ENCODE measurements at regions not wholly inside any gene's neighbourhood (a gene's known extent, or its start where the extent isn't known, plus 50 kb on each side); places are given as distances from the start of the nearest gene placed in this dataset.

GRCh38 chr13:89856512-89856911 is 1491.0 kb upstream of the MIR17HG start:
- intact Hi-C loops (cut with DNase I): no loop called here
- H3K9me3 ChIP-seq: no peaks in the 10 kb centered on the region
- 82 to 88% methylated on average over 4 of the region's 4 CpGs for WGBS, 2 donors
- no peak for DNase-seq
- TF ChIP-seq POLR2A (IDR thresholded peaks at IDR 0.05): no peak
- TF ChIP-seq CTCF (IDR thresholded peaks at IDR 0.05): no peak
- H3K4me1 ChIP-seq: no peaks in the 10 kb centered on the region
- no peak overlapping the region for H3K4me3 ChIP-seq (replicated peaks in 1 of 3)
- H3K27ac ChIP-seq: no peak overlapping the region
- H3K36me3 ChIP-seq: no peaks in the 10 kb centered on the region
- no peaks in the 10 kb centered on the region for H3K27me3 ChIP-seq

DNA sequence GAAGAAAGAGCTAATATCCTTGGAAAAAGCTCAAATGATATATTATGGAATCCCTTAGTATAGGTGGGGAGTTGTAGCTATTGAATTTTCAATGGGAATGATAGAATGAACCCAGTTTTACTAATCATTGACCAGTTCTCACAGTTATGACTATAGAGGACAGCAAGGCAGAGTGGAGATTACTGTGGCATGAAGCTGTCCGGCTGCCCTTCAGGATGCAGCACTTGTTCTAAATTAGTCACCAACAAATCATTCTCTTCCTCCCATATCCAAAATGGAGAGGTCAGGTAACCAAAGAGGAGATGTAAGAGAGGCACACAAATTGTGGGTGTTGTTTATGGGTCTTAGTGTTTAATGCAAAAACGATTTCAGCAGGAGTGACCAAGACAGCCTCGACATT is 1490.0 kb upstream of the MIR17HG start:
- intact Hi-C loops (cut with DNase I): no loop called here
- Histone ChIP-seq H3K27ac (no peak overlapping the region), H3K9me3 (no peaks in the 10 kb centered on the region), H3K4me1 (no peaks in the 10 kb centered on the region), H3K27me3 (no peaks in the 10 kb centered on the region), H3K4me3 (replicated peaks in 1 of 3) (no peak overlapping the region), H3K36me3 (no peaks in the 10 kb centered on the region)
- 92 to 94% methylated on average over 3 of the region's 3 CpGs for WGBS, 2 donors
- TF ChIP-seq POLR2A (IDR thresholded peaks at IDR 0.05) (no peak), CTCF (IDR thresholded peaks at IDR 0.05) (no peak)
- no peak for DNase-seq

GRCh38 chr13:89862011-89862690 is 1485.3 kb upstream of the MIR17HG start:
- DNase-seq: no peak
- Histone ChIP-seq H3K4me1 (no peaks in the 10 kb centered on the region), H3K27me3 (no peaks in the 10 kb centered on the region), H3K27ac (no peak overlapping the region), H3K9me3 (no peaks in the 10 kb centered on the region), H3K36me3 (no peaks in the 10 kb centered on the region), H3K4me3 (replicated peaks in 1 of 3) (no peak overlapping the region)
- no peak for TF ChIP-seq POLR2A (IDR thresholded peaks at IDR 0.05)
- intact Hi-C loops (cut with DNase I): no loop called here
- WGBS, 2 donors: 91 to 95% methylated on average over 13 of the region's 13 CpGs

DNA sequence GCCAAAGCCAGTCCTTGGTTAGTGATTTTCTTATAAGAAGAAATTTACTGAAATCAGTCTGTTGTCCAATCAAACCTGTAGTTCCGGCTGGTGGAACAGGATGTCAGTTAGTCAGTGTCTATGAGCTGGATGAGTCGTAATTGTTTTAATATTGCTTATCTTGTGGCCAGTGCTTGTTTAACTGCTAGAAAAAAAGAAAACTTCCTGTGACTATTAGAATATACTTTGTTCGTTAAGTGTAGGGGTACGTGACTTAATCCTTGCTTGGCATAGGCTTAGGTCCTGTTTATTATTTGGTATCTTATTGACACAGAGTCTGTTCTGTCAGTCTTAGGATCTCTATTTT is 1484.8 kb upstream of the MIR17HG start:
- Histone ChIP-seq H3K27ac (no peak overlapping the region), H3K4me3 (replicated peaks in 1 of 3) (no peak overlapping the region), H3K4me1 (no peaks in the 10 kb centered on the region), H3K9me3 (no peaks in the 10 kb centered on the region), H3K36me3 (no peaks in the 10 kb centered on the region), H3K27me3 (no peaks in the 10 kb centered on the region)
- WGBS, 2 donors: 81 to 89% methylated on average over 4 of the region's 4 CpGs
- intact Hi-C loops (cut with DNase I): no loop called here
- TF ChIP-seq POLR2A (IDR thresholded peaks at IDR 0.05) (no peak), CTCF (IDR thresholded peaks at IDR 0.05) (no peak)
- DNase-seq: no peak

DNA sequence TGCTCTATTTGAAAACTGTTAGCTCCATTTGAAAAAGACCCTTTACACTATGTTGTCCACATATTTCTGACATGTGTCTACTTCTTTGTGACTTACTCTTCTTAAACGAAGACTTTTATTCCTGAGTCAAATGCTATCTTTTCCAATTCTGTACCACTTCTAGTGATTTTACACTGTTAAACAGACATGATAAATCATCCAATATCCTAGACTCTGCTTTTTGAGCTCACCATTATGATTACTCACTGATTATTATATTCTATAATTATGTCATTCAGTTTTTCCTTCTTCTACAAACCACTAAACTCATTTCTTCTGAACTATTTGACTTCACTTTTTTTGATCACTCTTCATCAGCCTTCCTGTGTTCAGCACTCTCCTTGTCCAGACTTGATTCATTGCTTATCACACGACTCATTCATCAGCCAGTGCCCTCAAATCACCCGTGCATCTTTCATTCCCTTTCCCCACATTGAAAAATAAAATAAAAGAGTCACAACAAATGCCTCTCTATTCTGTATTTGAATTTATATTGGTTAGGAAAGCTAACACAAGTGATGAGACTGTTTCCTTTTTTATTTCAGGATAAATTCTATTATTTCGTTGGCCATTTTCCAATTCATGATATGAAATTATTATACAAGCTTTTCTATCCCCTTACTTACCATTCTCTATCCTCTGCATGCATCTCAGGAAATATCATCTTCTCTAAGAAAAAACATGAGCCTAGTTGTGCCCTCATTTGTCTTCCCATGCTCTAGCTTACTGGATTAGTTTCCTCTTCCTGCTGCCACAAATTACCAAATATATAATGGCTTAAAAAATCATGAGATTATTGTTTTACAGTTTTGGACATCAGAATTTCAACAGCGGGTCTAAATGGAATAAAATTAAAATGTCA is 1482.1 kb upstream of the MIR17HG start:
- H3K9me3 ChIP-seq: no peaks in the 10 kb centered on the region
- H3K27ac ChIP-seq: no peak overlapping the region
- TF ChIP-seq CTCF (IDR thresholded peaks at IDR 0.05): no peak
- no peak for DNase-seq
- no peaks in the 10 kb centered on the region for H3K4me1 ChIP-seq
- no peak overlapping the region for H3K4me3 ChIP-seq (replicated peaks in 1 of 3)
- WGBS, 2 donors: 73 to 78% methylated on average over 5 of the region's 5 CpGs
- no peaks in the 10 kb centered on the region for H3K36me3 ChIP-seq
- H3K27me3 ChIP-seq: no peaks in the 10 kb centered on the region
- intact Hi-C loops (cut with DNase I): no loop called here

Measured in thyroid gland (tissue), 4 donors.